WTC11 (cell line): ENCODE measurements at regions not wholly inside any gene's neighbourhood (a gene's known extent, or its start where the extent isn't known, plus 50 kb on each side); places are given as distances from the start of the nearest gene placed in this dataset.

Source experiments
- ATAC-seq: fragments of 200-7000 bp; cut with Tn5 transposase; 2 replicates; pipeline ENCODE4 v1.10.0; 2021; ENCODE audit warnings: mild to moderate bottlenecking, moderate library complexity
- CTCF ChIA-PET: fragments of 300-600 bp; sonication (Branson Sonifier 250); formaldehyde crosslinking; loops from one replicate; lab custom pipeline; 2021; ENCODE audit warnings: antibody characterized with exemption; lab: Charles Lee
- POLR2A ChIA-PET: fragments of 350-600 bp; sonication (Branson Sonifier 250); formaldehyde crosslinking; loops from one replicate; lab custom pipeline; 2021; ENCODE audit warnings: antibody characterized with exemption; lab: Charles Lee
- DNase-seq: peaks from one replicate; pipeline ENCODE4 v3.0.0; 2021; ENCODE audit warnings: low spot score
- H3K27ac Mint-ChIP-seq: 2 replicates; pipeline ENCODE4 v1.8.0; 2021; ENCODE audit warnings: mixed read lengths
- H3K27me3 Mint-ChIP-seq: 2 replicates; pipeline ENCODE4 v1.8.0; 2021; ENCODE audit warnings: low read depth, mild to moderate bottlenecking, moderate library complexity, mixed read lengths
- H3K36me3 Mint-ChIP-seq: 2 replicates; pipeline ENCODE4 v1.8.0; 2021; ENCODE audit warnings: mixed read lengths
- H3K4me1 Mint-ChIP-seq: 2 replicates; pipeline ENCODE4 v1.8.0; 2022; ENCODE audit warnings: mixed read lengths
- H3K4me3 Mint-ChIP-seq: 2 replicates; pipeline ENCODE4 v1.8.0; 2021; ENCODE audit warnings: mild to moderate bottlenecking, moderate library complexity, mixed read lengths
- H3K9me3 Mint-ChIP-seq: 2 replicates; pipeline ENCODE4 v1.8.0; 2021; ENCODE audit warnings: mixed read lengths
- ATF1 ChIP-seq: sonication (generic); formaldehyde crosslinking; IDR thresholded peaks from 2 replicates; pipeline ENCODE4 v1.8.1; 2023; ENCODE audit warnings: mild to moderate bottlenecking, moderate library complexity, missing genetic modification reagents
- ELF4 ChIP-seq: sonication (generic); formaldehyde crosslinking; IDR thresholded peaks from 2 replicates; pipeline ENCODE4 v1.8.1; 2022; ENCODE audit warnings: low read depth, mild to moderate bottlenecking, moderate library complexity, missing genetic modification reagents
- FOXK1 ChIP-seq: sonication (generic); formaldehyde crosslinking; IDR thresholded peaks from 2 replicates; pipeline ENCODE4 v1.8.0; 2022; ENCODE audit warnings: mild to moderate bottlenecking, moderate library complexity, missing genetic modification reagents
- NFATC4 ChIP-seq: fragments of 250-450 bp; sonication (Bioruptor Pico); IDR thresholded peaks from 2 replicates; pipeline ENCODE4 v1.9.0; 2021; ENCODE audit warnings: mild to moderate bottlenecking
- NR2C2 ChIP-seq: sonication (generic); formaldehyde crosslinking; IDR thresholded peaks from 2 replicates; pipeline ENCODE4 v1.8.0; 2022; ENCODE audit warnings: mild to moderate bottlenecking, missing genetic modification reagents
- NR3C1 ChIP-seq: sonication (generic); formaldehyde crosslinking; conservative IDR thresholded peaks from 2 replicates; pipeline ENCODE4 v1.8.1; 2023; ENCODE audit warnings: low read depth, mild to moderate bottlenecking, missing genetic modification reagents
- OVOL2 ChIP-seq: fragments of 250-450 bp; sonication (Bioruptor Pico); IDR thresholded peaks from 2 replicates; pipeline ENCODE4 v1.9.0; 2021; ENCODE audit warnings: mild to moderate bottlenecking, borderline replicate concordance
- PRRX2 ChIP-seq: fragments of 250-450 bp; sonication (Bioruptor Pico); IDR thresholded peaks from 2 replicates; pipeline ENCODE4 v1.8.0; 2021; ENCODE audit warnings: mild to moderate bottlenecking
- TEAD1 ChIP-seq: sonication (generic); formaldehyde crosslinking; IDR thresholded peaks from 2 replicates; pipeline ENCODE4 v1.8.0; 2022; ENCODE audit warnings: mild to moderate bottlenecking, missing genetic modification reagents
- TEAD4 ChIP-seq: sonication (generic); formaldehyde crosslinking; IDR thresholded peaks from 2 replicates; pipeline ENCODE4 v1.8.0; 2022; ENCODE audit warnings: mild to moderate bottlenecking, missing genetic modification reagents
- ZNF121 ChIP-seq: sonication (generic); formaldehyde crosslinking; IDR thresholded peaks from 2 replicates; pipeline ENCODE4 v1.8.0; 2023; ENCODE audit warnings: missing genetic modification reagents
- ZNF138 ChIP-seq: sonication (generic); formaldehyde crosslinking; conservative IDR thresholded peaks from 2 replicates; pipeline ENCODE4 v1.8.1; 2022; ENCODE audit warnings: mild to moderate bottlenecking, moderate library complexity, missing genetic modification reagents
- ZNF416 ChIP-seq: fragments of 250-450 bp; sonication (Bioruptor Pico); IDR thresholded peaks from 2 replicates; pipeline ENCODE4 v1.9.0; 2021; ENCODE audit warnings: mild to moderate bottlenecking, inconsistent platforms
- ZNF423 ChIP-seq: fragments of 250-450 bp; sonication (Bioruptor Pico); IDR thresholded peaks from 2 replicates; pipeline ENCODE4 v2.1.2; 2022; ENCODE audit warnings: mild to moderate bottlenecking, moderate library complexity
- TF ChIP-seq, protein P1 (sequence below): sonication (generic); formaldehyde crosslinking; IDR thresholded peaks from 2 replicates; pipeline ENCODE4 v1.8.1; 2022; ENCODE audit warnings: low read depth, mild to moderate bottlenecking, moderate library complexity, missing genetic modification reagents, borderline replicate concordance
- TF ChIP-seq, protein P2 (sequence below): fragments of 250-450 bp; sonication (Bioruptor Pico); IDR thresholded peaks from 2 replicates; pipeline ENCODE4 v2.1.2; 2022; ENCODE audit warnings: mild to moderate bottlenecking, moderate library complexity
- TF ChIP-seq, protein P3 (sequence below): sonication (generic); formaldehyde crosslinking; IDR thresholded peaks from 2 replicates; pipeline ENCODE4 v1.8.1; 2022; ENCODE audit warnings: missing genetic modification reagents, borderline replicate concordance
- TF ChIP-seq, protein P4 (sequence below): sonication (generic); formaldehyde crosslinking; IDR thresholded peaks from 2 replicates; pipeline ENCODE4 v1.8.0; 2022; ENCODE audit warnings: mild to moderate bottlenecking, missing genetic modification reagents
- TF ChIP-seq, protein P5 (sequence below): fragments of 250-450 bp; sonication (Bioruptor Pico); IDR thresholded peaks from 2 replicates; pipeline ENCODE4 v1.9.0; 2021; ENCODE audit warnings: mild to moderate bottlenecking, borderline replicate concordance
- TF ChIP-seq, protein P6 (sequence below): sonication (generic); formaldehyde crosslinking; IDR thresholded peaks from 2 replicates; pipeline ENCODE4 v1.8.0; 2023; ENCODE audit warnings: mild to moderate bottlenecking, missing genetic modification reagents

DNA sequence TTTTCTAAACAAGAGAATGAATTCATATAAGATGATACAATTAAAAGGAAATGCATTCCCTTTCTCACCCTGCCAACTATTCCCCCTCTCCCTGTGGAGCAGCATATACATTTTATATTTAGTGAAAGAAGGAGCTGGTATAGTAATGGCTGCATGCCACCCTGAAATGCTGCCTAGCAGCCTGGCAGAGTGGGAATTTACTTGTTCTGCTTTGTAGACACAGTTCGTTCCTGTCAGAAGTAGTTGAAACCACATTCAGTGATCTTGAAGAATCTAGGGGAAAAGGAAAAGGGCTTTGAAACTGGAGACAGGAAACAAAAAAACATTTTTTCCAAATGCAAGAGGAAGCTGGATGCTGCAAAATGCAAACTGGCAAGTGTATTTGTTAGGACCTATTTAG, 176.0 kb upstream of the PLEKHA5 start:
- CTCF ChIA-PET: no interaction called here
- Mint-ChIP-seq H3K9me3 (peaks cover 7% of the 10 kb centered on the region), H3K27me3 (no peaks in the 10 kb centered on the region), H3K27ac (no peak overlapping the region), H3K36me3 (no peaks in the 10 kb centered on the region), H3K4me1 (peaks cover 7% of the 10 kb centered on the region), H3K4me3 (no peak overlapping the region)
- ATAC-seq (no peak), DNase-seq (no peak)
- TF ChIP-seq TEAD4 (CRISPR knock-in tag): no peak
- no peak for TF ChIP-seq NFATC4 (CRISPR knock-in tag)
- TF ChIP-seq NR3C1 (CRISPR knock-in tag): no peak
- TF ChIP-seq ZNF423 (CRISPR knock-in tag): no peak
- TF ChIP-seq ZNF121 (CRISPR knock-in tag): no peak
- no peak for TF ChIP-seq NR2C2
- TF ChIP-seq FOXK1 (CRISPR knock-in tag): no peak
- TF ChIP-seq ZNF138 (CRISPR knock-in tag): no peak
- TF ChIP-seq ATF1 (CRISPR knock-in tag): no peak
- TF ChIP-seq ZNF416: no peak
- no peak for TF ChIP-seq PRRX2
- no peak for TF ChIP-seq ELF4 (CRISPR knock-in tag)
- TF ChIP-seq, protein P1, sequence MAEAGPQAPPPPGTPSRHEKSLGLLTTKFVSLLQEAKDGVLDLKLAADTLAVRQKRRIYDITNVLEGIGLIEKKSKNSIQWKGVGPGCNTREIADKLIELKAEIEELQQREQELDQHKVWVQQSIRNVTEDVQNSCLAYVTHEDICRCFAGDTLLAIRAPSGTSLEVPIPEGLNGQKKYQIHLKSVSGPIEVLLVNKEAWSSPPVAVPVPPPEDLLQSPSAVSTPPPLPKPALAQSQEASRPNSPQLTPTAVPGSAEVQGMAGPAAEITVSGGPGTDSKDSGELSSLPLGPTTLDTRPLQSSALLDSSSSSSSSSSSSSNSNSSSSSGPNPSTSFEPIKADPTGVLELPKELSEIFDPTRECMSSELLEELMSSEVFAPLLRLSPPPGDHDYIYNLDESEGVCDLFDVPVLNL (CRISPR knock-in tag): no peak
- TF ChIP-seq, protein P2, sequence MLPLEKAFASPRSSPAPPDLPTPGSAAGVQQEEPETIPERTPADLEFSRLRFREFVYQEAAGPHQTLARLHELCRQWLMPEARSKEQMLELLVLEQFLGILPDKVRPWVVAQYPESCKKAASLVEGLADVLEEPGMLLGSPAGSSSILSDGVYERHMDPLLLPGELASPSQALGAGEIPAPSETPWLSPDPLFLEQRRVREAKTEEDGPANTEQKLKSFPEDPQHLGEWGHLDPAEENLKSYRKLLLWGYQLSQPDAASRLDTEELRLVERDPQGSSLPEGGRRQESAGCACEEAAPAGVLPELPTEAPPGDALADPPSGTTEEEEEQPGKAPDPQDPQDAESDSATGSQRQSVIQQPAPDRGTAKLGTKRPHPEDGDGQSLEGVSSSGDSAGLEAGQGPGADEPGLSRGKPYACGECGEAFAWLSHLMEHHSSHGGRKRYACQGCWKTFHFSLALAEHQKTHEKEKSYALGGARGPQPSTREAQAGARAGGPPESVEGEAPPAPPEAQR: no peak
- TF ChIP-seq, protein P3, sequence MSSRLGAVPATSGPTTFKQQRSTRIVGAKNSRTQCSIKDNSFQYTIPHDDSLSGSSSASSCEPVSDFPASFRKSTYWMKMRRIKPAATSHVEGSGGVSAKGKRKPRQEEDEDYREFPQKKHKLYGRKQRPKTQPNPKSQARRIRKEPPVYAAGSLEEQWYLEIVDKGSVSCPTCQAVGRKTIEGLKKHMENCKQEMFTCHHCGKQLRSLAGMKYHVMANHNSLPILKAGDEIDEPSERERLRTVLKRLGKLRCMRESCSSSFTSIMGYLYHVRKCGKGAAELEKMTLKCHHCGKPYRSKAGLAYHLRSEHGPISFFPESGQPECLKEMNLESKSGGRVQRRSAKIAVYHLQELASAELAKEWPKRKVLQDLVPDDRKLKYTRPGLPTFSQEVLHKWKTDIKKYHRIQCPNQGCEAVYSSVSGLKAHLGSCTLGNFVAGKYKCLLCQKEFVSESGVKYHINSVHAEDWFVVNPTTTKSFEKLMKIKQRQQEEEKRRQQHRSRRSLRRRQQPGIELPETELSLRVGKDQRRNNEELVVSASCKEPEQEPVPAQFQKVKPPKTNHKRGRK (CRISPR knock-in tag): no peak
- TF ChIP-seq, protein P4, sequence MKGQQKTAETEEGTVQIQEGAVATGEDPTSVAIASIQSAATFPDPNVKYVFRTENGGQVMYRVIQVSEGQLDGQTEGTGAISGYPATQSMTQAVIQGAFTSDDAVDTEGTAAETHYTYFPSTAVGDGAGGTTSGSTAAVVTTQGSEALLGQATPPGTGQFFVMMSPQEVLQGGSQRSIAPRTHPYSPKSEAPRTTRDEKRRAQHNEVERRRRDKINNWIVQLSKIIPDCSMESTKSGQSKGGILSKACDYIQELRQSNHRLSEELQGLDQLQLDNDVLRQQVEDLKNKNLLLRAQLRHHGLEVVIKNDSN (CRISPR knock-in tag): no peak
- TF ChIP-seq TEAD1: no peak
- TF ChIP-seq, protein P5, sequence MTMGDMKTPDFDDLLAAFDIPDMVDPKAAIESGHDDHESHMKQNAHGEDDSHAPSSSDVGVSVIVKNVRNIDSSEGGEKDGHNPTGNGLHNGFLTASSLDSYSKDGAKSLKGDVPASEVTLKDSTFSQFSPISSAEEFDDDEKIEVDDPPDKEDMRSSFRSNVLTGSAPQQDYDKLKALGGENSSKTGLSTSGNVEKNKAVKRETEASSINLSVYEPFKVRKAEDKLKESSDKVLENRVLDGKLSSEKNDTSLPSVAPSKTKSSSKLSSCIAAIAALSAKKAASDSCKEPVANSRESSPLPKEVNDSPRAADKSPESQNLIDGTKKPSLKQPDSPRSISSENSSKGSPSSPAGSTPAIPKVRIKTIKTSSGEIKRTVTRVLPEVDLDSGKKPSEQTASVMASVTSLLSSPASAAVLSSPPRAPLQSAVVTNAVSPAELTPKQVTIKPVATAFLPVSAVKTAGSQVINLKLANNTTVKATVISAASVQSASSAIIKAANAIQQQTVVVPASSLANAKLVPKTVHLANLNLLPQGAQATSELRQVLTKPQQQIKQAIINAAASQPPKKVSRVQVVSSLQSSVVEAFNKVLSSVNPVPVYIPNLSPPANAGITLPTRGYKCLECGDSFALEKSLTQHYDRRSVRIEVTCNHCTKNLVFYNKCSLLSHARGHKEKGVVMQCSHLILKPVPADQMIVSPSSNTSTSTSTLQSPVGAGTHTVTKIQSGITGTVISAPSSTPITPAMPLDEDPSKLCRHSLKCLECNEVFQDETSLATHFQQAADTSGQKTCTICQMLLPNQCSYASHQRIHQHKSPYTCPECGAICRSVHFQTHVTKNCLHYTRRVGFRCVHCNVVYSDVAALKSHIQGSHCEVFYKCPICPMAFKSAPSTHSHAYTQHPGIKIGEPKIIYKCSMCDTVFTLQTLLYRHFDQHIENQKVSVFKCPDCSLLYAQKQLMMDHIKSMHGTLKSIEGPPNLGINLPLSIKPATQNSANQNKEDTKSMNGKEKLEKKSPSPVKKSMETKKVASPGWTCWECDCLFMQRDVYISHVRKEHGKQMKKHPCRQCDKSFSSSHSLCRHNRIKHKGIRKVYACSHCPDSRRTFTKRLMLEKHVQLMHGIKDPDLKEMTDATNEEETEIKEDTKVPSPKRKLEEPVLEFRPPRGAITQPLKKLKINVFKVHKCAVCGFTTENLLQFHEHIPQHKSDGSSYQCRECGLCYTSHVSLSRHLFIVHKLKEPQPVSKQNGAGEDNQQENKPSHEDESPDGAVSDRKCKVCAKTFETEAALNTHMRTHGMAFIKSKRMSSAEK (CRISPR knock-in tag): no peak
- no peak for TF ChIP-seq OVOL2 (CRISPR knock-in tag)
- TF ChIP-seq, protein P6, sequence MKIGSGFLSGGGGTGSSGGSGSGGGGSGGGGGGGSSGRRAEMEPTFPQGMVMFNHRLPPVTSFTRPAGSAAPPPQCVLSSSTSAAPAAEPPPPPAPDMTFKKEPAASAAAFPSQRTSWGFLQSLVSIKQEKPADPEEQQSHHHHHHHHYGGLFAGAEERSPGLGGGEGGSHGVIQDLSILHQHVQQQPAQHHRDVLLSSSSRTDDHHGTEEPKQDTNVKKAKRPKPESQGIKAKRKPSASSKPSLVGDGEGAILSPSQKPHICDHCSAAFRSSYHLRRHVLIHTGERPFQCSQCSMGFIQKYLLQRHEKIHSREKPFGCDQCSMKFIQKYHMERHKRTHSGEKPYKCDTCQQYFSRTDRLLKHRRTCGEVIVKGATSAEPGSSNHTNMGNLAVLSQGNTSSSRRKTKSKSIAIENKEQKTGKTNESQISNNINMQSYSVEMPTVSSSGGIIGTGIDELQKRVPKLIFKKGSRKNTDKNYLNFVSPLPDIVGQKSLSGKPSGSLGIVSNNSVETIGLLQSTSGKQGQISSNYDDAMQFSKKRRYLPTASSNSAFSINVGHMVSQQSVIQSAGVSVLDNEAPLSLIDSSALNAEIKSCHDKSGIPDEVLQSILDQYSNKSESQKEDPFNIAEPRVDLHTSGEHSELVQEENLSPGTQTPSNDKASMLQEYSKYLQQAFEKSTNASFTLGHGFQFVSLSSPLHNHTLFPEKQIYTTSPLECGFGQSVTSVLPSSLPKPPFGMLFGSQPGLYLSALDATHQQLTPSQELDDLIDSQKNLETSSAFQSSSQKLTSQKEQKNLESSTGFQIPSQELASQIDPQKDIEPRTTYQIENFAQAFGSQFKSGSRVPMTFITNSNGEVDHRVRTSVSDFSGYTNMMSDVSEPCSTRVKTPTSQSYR (CRISPR knock-in tag): no peak
- POLR2A ChIA-PET: no interaction called here
